HepG2 (cell line): ENCODE measurements at regions not wholly inside any gene's neighbourhood (a gene's known extent, or its start where the extent isn't known, plus 50 kb on each side); places are given as distances from the start of the nearest gene placed in this dataset.
A peak's percentile ranks its signal among the peaks of the same experiment; 100 is the strongest.

Source experiments
- CCAR2 ChIP-seq: fragments of 200-400 bp; formaldehyde crosslinking; optimal IDR thresholded peaks from 2 replicates; pipeline ENCODE3; 2018; ENCODE audit warnings: low read depth, mild to moderate bottlenecking, low read length, moderate library complexity
- EHMT2 ChIP-seq: fragments of 200-600 bp; sonication (generic); IDR thresholded peaks from 2 replicates; pipeline ENCODE4 v1.7.0; 2017; ENCODE audit warnings: antibody characterized with exemption, low read depth, low read length, borderline replicate concordance
- GTF3A ChIP-seq: sonication (generic); formaldehyde crosslinking; conservative IDR thresholded peaks from 2 replicates; pipeline ENCODE4 v1.4.0; 2020; ENCODE audit warnings: mild to moderate bottlenecking, missing genetic modification reagents
- MAZ ChIP-seq, 2 experiments: sonication (generic) in 1 of 2; formaldehyde crosslinking in 1 of 2; IDR thresholded peaks; 2 replicates each; pipeline versions ENCODE4 v1.5.0 to v1.6.1; 2012 to 2020; ENCODE audit warnings: low read depth in 2 of 2, mild to moderate bottlenecking in 2 of 2, borderline replicate concordance in 1 of 2, improper control_type of control experiment in 1 of 2, low read length in 1 of 2, missing genetic modification reagents in 1 of 2, moderate library complexity in 1 of 2
- MIXL1 ChIP-seq: IDR thresholded peaks from 2 replicates; pipeline ENCODE4 v1.6.1; 2016
- PAF1 ChIP-seq: IDR thresholded peaks from 2 replicates; pipeline ENCODE4 v1.6.1; 2016; ENCODE audit warnings: missing genetic modification reagents, missing compliant biosample characterization
- PRMT3 ChIP-seq: sonication (generic); formaldehyde crosslinking; IDR thresholded peaks from 2 replicates; pipeline ENCODE4 v1.8.1; 2022; ENCODE audit warnings: low read depth, mild to moderate bottlenecking, moderate library complexity, missing genetic modification reagents, borderline replicate concordance
- RAD21 ChIP-seq: fragments of 450-650 bp; formaldehyde crosslinking; IDR thresholded peaks from 2 replicates; pipeline ENCODE4 v1.5.0; 2020; ENCODE audit warnings: mild to moderate bottlenecking
- REXO4 ChIP-seq: sonication (generic); formaldehyde crosslinking; IDR thresholded peaks from 2 replicates; pipeline ENCODE4 v1.8.0; 2022; ENCODE audit warnings: missing genetic modification reagents, mild to moderate bottlenecking, borderline replicate concordance
- SOX13 ChIP-seq, 3 experiments: fragments of 450-650 bp in 1 of 3; sonication (generic) in 1 of 3; formaldehyde crosslinking in 1 of 3; IDR thresholded peaks in 2 of 3; conservative IDR thresholded peaks in 1 of 3; 2 replicates each; pipeline versions ENCODE4 v1.5.0 to v1.6.1; 2016 to 2020; ENCODE audit warnings: antibody characterized with exemption in 1 of 3, mild to moderate bottlenecking in 1 of 3, missing compliant biosample characterization in 1 of 3, missing genetic modification reagents in 1 of 3, moderate library complexity in 1 of 3
- SP4 ChIP-seq: sonication (generic); formaldehyde crosslinking; IDR thresholded peaks from 2 replicates; pipeline ENCODE4 v1.8.1; 2023; ENCODE audit warnings: mild to moderate bottlenecking, missing genetic modification reagents
- ZKSCAN1 ChIP-seq: fragments of 150-350 bp; IDR thresholded peaks from 2 replicates; pipeline ENCODE4 v1.6.1; 2014; ENCODE audit warnings: low read length
- ZMYM3 ChIP-seq: sonication (generic); formaldehyde crosslinking; IDR thresholded peaks from 2 replicates; pipeline ENCODE4 v1.5.1; 2020; ENCODE audit warnings: mild to moderate bottlenecking, missing genetic modification reagents
- ZMYM4 ChIP-seq: sonication (generic); formaldehyde crosslinking; IDR thresholded peaks from 2 replicates; pipeline ENCODE4 v1.8.1; 2023; ENCODE audit warnings: mild to moderate bottlenecking, missing genetic modification reagents
- ZNF143 ChIP-seq: sonication (generic); formaldehyde crosslinking; IDR thresholded peaks from 2 replicates; pipeline ENCODE4 v1.4.0; 2020; ENCODE audit warnings: missing genetic modification reagents
- ZNF577 ChIP-seq: sonication (generic); formaldehyde crosslinking; IDR thresholded peaks from 2 replicates; pipeline ENCODE4 v1.4.0; 2020; ENCODE audit warnings: mild to moderate bottlenecking, low read depth, missing genetic modification reagents, borderline replicate concordance
- ZNF678 ChIP-seq: sonication (generic); formaldehyde crosslinking; IDR thresholded peaks from 2 replicates; pipeline ENCODE4 v1.4.0; 2020; ENCODE audit warnings: mild to moderate bottlenecking, missing genetic modification reagents
- ZNF7 ChIP-seq: IDR thresholded peaks from 2 replicates; pipeline ENCODE4 v1.6.1; 2016; ENCODE audit warnings: missing biosample characterization, missing genetic modification reagents
- ZSCAN29 ChIP-seq: sonication (generic); formaldehyde crosslinking; conservative IDR thresholded peaks from 2 replicates; pipeline ENCODE4 v1.4.0; 2020; ENCODE audit warnings: mild to moderate bottlenecking, missing genetic modification reagents
- ZSCAN30 ChIP-seq: sonication (generic); formaldehyde crosslinking; IDR thresholded peaks from 2 replicates; pipeline ENCODE4 v1.5.0; 2020; ENCODE audit warnings: mild to moderate bottlenecking, missing genetic modification reagents
- TF ChIP-seq, protein P1 (sequence below): IDR thresholded peaks from 2 replicates; pipeline ENCODE4 v1.6.1; 2016; ENCODE audit warnings: low read depth, borderline replicate concordance
- TF ChIP-seq, protein P2 (sequence below): IDR thresholded peaks from 2 replicates; pipeline ENCODE4 v1.6.1; 2016; ENCODE audit warnings: missing genetic modification reagents, missing compliant biosample characterization
- TF ChIP-seq, protein P3 (sequence below): sonication (generic); formaldehyde crosslinking; conservative IDR thresholded peaks from 2 replicates; pipeline ENCODE4 v1.4.0; 2020; ENCODE audit warnings: missing genetic modification reagents
- TF ChIP-seq, protein P4 (sequence below): IDR thresholded peaks from 2 replicates; pipeline ENCODE4 v1.6.1; 2012; ENCODE audit warnings: inconsistent platforms
- TF ChIP-seq, protein P5 (sequence below): IDR thresholded peaks from 2 replicates; pipeline ENCODE4 v1.6.1; 2018; ENCODE audit warnings: missing genetic modification reagents
- TF ChIP-seq, protein P6 (sequence below): sonication (generic); formaldehyde crosslinking; IDR thresholded peaks from 2 replicates; pipeline ENCODE4 v1.4.0; 2020; ENCODE audit warnings: missing genetic modification reagents, low read depth, mild to moderate bottlenecking, borderline replicate concordance

DNA sequence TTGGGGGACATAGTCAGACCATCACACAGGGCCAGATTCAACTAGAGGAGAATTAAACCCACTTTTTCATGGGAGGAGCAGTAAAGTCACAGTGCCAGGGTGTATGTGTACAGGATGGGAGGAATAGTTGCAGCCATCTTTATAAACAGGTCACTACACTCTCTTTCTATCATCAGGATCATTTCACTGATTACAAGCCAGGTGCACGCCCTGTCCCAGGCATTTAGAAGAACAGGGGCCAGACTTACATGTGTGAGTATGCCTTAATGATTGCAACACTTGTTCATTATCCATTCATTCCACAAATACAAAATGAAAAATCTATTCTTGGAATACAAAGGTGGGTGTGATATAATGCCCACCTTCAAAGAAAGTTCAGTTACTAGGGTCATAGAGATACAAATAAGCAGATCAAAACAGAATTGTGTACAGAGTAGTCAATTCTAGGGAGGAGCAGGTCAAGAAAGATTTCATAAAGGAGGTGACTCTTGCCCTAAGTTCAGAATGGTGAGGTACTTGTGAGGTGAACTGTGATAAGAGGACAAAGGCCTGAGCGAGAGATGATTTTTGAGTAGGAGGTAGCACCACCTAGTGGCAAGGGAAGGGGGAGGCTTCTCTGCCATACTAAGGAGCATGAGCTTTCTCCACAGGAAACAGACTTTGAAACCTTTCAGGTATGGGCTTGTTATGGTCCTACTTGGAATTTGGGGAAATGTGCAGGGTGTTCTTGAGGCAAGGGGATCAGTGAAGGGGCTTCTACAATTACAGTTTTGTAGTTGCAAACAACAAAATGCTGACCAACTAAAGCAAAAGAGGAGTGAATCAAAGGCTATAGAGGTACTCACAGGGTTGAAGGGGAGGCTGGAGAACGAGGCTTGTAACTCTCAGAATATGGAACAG, 156.3 kb downstream of the SUCLG1 start (continued):
- TF ChIP-seq ZKSCAN1: no peak
- TF ChIP-seq ZMYM4 (CRISPR knock-in tag): peak; percentile 92
- 0 out of 2 replicates have a peak, but pooled peaks have one; percentile 48 for TF ChIP-seq SOX13 (IDR thresholded peaks at IDR 0.05)
- TF ChIP-seq SOX13 (CRISPR knock-in tag; conservative IDR thresholded peaks at IDR 0.05 in 1 of 2, IDR thresholded peaks at IDR 0.05 in 1 of 2): peak in 1 of 2 experiments; percentile 62; a peak in 2 of 4 replicates
- no peak for TF ChIP-seq PRMT3 (CRISPR knock-in tag)
- no peak for TF ChIP-seq CCAR2
- no peak for TF ChIP-seq ZNF143 (CRISPR knock-in tag)
- TF ChIP-seq EHMT2: 0 out of 2 replicates have a peak, but pooled peaks have one; percentile 19
- TF ChIP-seq, protein P1, sequence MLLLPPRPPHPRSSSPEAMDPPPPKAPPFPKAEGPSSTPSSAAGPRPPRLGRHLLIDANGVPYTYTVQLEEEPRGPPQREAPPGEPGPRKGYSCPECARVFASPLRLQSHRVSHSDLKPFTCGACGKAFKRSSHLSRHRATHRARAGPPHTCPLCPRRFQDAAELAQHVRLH (CRISPR knock-in tag): no peak
- TF ChIP-seq, protein P2, sequence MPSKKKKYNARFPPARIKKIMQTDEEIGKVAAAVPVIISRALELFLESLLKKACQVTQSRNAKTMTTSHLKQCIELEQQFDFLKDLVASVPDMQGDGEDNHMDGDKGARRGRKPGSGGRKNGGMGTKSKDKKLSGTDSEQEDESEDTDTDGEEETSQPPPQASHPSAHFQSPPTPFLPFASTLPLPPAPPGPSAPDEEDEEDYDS (CRISPR knock-in tag): no peak
- peak; percentile 66; the same call in 1 of the 2 replicates for TF ChIP-seq MIXL1
- no peak for TF ChIP-seq GTF3A (CRISPR knock-in tag)
- TF ChIP-seq REXO4 (CRISPR knock-in tag): no peak
- TF ChIP-seq, protein P3, sequence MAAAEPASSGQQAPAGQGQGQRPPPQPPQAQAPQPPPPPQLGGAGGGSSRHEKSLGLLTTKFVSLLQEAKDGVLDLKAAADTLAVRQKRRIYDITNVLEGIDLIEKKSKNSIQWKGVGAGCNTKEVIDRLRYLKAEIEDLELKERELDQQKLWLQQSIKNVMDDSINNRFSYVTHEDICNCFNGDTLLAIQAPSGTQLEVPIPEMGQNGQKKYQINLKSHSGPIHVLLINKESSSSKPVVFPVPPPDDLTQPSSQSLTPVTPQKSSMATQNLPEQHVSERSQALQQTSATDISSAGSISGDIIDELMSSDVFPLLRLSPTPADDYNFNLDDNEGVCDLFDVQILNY (CRISPR knock-in tag): no peak
- TF ChIP-seq, protein P4, sequence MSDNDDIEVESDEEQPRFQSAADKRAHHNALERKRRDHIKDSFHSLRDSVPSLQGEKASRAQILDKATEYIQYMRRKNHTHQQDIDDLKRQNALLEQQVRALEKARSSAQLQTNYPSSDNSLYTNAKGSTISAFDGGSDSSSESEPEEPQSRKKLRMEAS: 0 out of 2 replicates have a peak, but pooled peaks have one; percentile 43
- TF ChIP-seq ZSCAN30 (CRISPR knock-in tag): no peak
- TF ChIP-seq PAF1 (CRISPR knock-in tag): no peak
- no peak for TF ChIP-seq ZNF577 (CRISPR knock-in tag)
- no peak for TF ChIP-seq MAZ (IDR thresholded peaks at IDR 0.05; ENCODE audit: borderline replicate concordance, low read depth, low read length)
- TF ChIP-seq MAZ (CRISPR knock-in tag; IDR thresholded peaks at IDR 0.05; ENCODE audit: low read depth): peak; percentile 52; the same call in 1 of the 2 replicates
- peak; percentile 30; the same call in 1 of the 2 replicates for TF ChIP-seq ZMYM3
- TF ChIP-seq ZSCAN29 (CRISPR knock-in tag): no peak
- no peak for TF ChIP-seq SP4 (CRISPR knock-in tag)
- TF ChIP-seq, protein P5, sequence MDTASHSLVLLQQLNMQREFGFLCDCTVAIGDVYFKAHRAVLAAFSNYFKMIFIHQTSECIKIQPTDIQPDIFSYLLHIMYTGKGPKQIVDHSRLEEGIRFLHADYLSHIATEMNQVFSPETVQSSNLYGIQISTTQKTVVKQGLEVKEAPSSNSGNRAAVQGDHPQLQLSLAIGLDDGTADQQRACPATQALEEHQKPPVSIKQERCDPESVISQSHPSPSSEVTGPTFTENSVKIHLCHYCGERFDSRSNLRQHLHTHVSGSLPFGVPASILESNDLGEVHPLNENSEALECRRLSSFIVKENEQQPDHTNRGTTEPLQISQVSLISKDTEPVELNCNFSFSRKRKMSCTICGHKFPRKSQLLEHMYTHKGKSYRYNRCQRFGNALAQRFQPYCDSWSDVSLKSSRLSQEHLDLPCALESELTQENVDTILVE (CRISPR knock-in tag): no peak
- TF ChIP-seq, protein P6, sequence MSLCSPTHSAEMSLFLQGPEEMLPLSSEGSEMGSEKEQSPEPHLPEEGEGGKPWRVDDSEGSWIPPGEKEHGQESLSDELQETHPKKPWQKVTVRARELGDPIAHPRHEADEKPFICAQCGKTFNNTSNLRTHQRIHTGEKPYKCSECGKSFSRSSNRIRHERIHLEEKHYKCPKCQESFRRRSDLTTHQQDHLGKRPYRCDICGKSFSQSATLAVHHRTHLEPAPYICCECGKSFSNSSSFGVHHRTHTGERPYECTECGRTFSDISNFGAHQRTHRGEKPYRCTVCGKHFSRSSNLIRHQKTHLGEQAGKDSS (CRISPR knock-in tag): no peak
- peak; percentile 91 for TF ChIP-seq RAD21
- TF ChIP-seq ZNF678: no peak
- no peak for TF ChIP-seq ZNF7
